ENCODE measurements at regions not wholly inside any gene's neighbourhood (a gene's known extent, or its start where the extent isn't known, plus 50 kb on each side); places are given as distances from the start of the nearest gene placed in this dataset.
"Not testable (repeated sequence)": the region's sequence is repeated elsewhere in the genome, so short reads cannot be mapped to it uniquely, and the experiment has no call there.

DNA sequence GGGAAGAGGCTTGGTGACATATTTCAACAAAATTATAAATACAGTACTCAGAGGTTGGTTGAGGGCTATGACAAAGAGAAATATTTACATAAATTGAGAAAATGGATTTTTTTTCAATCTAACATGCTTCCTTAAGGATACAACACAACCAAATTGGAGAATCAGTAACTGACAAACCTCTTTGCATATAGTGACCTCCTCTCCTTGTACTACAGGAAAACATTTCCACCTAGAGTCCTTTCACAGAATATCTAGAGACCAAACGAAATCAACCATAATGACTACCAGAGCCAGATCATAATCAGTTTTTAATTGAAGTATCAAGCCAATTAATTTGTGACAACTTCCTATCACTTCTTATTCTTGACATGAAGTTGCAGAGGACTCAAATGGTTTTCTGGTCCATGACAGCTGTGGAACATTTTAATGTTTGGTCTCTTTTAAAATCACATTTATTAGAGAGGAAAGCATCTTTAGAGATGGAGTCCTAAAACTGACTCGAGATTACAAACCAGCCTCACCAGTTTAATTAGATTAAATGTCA is 1636.5 kb upstream of the C9orf72 start:
- DNase-seq = peak; percentile 36

DNA sequence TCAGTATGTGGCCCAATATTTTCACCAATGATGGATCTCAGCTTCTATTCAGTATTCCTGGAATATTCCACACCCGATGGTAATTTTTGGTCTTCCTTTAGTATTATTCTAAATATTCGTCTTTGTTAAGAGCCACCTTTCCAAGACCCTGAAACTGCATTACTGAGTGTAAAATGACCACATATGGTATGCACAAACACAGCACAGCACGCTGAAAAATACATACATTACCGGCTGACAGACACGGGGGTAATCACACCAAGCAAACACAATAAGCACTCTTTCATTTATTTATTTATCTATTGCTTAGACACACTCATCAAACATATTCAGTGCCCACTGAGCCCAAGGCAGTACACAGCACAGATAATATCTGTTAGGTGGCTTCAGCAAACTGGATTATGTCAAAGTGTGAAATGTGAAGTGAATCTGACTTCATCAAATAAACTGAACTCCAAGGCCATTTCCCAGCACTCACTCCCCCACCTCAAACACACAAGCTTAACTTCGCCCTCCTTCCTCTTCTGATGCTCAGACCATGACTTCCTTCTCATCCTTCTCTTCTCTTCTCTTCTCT is 1637.8 kb upstream of the C9orf72 start:
- peak; percentile 90 for DNase-seq

DNA sequence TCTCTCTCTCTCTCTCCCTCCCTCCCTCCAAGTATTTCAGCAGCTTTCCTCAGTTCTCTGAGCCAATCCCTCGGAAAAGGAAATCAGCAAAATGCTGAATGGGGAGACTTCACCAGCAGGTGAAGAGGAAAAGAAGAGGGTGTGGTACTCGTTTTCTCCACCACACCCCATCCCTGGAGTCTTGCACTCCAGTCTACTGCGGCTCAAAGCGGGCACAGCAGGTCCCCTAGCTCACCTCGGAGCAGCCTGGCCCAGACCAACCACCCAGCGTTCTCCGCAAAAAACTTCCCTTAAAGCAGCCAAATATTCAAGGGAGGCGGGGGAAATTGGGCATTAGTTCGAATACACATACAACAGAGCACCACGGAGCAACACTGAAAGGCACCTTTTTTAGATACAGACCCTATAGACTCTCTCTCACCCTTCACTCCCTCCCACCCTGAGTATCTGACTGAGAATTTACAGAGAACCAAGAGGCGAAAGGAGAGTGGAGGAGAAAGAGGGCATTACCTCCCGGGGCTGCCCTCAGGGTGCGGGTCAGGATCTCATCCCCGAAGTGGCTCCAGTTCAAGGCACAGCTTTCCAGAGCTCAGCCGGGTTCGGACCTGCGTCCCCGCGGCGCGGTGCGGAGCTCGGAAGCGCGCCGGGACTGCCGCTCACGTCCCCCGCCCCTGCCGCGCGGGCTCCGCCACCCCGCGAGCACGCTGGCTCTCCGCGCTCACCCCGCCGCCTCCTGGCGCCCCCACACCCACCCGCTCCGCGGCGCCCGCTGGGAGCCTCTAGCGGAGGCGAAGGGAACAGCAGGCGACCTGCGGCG is 1638.5 kb upstream of the C9orf72 start:
- peak; percentile 90 for DNase-seq

- DNase-seq = peak; percentile 56
Measured at GRCh38 chr9:29212397-29213387, 1639.4 kb upstream of the C9orf72 start.

DNA sequence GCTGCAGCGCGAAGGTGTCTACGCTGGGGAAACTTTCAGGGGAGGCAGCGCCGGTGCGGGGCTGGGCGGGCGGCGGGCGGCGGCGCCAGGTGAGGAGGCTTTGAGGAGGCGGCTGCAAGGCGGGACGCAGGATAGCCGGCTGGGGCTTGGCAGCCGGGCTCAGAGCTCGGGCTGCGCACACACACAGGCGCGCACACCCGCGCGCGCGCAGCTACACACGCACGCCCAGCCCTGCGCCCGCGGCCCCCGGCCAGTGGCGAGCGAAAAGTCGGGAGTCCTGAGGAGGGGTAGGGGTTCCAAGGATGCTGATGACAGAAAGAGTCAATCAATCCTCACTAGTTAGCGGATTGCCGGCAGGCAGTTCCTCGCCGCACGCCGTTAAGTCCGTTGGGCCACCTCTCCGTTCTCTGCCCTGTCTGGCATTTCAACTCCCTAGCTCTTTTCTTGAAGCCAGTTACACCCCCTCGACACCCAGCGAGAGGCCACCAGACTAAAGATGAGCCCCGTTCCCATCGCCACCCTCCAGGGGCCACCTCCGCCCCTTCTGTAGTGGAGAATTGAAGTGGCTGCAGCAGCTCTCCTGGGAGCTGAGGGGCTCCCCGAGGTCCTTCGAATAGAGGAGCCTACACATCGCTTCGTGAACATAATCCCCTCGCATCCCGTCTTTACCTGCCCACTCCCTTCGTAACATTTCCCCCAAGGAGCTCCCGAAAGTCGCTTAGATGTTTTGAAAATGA is 1640.3 kb upstream of the C9orf72 start, which contains the start of gene LINGO2:
Gene LINGO2, minus strand, starts transcription at position 185 of the 737 bp plus-strand sequence.
- peak; percentile 88 for DNase-seq

DNA sequence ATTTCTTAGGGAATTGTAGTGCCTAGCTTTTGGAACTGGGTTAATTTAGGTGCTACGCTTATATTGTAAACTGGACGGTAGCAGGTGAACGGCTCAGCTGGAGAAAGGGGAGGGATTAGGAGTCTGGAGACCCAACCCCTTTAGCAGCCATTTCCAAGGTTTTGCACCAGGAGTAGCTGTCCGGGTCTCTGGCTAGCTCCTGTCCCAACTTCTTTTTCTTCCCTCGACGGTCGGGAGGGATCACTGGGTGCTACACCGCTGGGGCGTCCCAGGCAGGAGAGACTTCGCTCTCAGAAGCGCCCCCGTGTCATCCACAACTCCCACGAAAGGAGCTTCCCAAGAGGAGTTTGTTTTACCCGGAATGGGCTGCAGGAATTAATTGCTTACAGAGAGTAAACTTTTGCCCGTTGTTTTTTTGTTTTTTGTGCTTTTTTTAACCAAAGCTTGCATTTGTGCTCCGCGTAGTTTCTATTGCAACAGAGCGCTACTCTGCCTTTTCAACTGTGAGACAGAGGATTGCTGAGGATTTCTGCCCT is 1640.9 kb upstream of the C9orf72 start:
- DNase-seq = peak; percentile 88

- DNase-seq = peak; percentile 51
Measured at GRCh38 chr9:29214690-29215253, 1641.5 kb upstream of the C9orf72 start.

GRCh38 chr9:29217966-29218365 is 1644.7 kb upstream of the C9orf72 start:
- DNase-seq = no peak

GRCh38 chr9:29220596-29221251 is 1647.4 kb upstream of the C9orf72 start:
- DNase-seq = no peak

DNA sequence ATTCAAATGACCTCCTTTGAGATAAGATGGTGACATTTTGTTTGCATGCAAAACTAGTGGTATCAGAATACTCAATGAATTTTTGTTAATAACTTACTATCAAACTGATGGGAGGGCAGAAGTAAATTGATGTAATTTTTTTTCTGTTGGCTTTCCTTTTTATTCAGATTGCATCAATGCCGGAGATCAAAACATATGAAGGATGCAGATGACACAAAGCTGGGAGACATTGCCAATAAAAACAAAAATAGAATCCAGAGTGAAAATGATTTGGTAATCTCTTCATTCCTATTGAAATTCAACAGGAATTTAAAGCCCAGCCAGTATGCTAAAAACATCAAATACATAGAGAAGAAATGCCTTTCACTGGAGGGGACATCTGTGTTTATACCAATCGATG is 1655.3 kb upstream of the C9orf72 start:
- DNase-seq = no peak

DNA sequence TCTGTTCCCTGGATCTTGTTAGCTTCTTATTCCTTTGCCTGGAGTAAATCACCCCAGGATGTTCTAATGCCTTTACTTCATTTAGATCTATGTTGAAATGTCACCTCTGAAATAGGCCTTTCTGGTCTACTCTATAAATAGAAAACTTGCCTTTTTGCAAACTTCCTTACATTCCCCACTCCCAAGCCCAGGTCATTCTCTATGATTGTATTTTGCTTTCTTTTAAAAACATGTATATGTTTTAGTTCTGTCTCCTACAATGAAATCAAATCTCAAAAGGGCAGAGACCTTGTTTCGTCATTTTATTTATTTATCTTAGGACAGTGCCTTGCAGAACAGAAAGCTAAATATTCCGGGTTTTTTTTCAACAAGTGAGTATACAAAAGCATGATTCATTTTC is 1657.7 kb upstream of the C9orf72 start:
- DNase-seq = no peak

DNA sequence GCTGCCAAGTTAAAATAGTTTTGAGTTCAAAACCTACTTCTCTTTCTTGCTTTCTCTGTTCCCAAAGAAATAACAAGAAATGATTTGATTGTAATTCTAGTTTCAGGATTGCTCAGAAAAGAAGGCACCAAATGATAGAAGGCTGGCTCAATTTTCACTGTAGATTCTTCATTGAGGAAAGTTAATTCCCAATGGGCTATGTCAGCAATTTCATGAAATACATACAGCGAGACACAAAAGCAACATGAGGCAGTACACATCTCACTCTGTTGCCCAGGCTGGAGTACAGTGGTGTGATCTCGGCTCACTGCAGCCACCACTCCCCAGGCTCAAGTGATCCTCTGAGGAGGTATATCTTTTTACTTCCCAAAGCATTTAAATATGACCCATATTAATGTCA is 1659.9 kb upstream of the C9orf72 start:
- DNase-seq = no peak

- no peak for DNase-seq
Measured at GRCh38 chr9:29241320-29241719, 1668.0 kb upstream of the C9orf72 start.

- DNase-seq = no peak
Measured at GRCh38 chr9:29245351-29245750, 1672.1 kb upstream of the C9orf72 start.

DNA sequence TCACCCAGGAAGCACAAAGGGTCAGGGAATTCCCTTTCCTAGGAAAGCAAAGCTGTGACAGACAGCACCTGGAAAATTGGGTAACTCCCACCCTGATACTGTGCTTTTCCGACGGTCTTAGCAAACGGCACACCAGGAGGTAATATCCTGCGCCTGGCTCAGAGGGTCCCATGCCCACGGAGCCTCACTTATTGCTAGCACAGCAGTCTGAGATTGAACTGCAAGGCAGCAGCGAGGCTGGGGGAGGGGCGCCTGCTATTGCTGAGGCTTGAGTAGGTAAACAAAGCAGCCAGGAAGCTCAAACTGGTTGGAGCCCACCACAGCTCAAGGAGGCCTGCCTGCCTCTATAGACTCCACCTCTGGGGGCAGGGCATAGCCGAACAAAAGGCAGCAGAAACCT is 1697.1 kb upstream of the C9orf72 start:
- not testable (repeated sequence) for DNase-seq

- no peak for DNase-seq
Measured at GRCh38 chr9:29282121-29282520, 1708.8 kb upstream of the C9orf72 start.

- DNase-seq = no peak
Measured at GRCh38 chr9:29285818-29286217, 1712.5 kb upstream of the C9orf72 start.

DNA sequence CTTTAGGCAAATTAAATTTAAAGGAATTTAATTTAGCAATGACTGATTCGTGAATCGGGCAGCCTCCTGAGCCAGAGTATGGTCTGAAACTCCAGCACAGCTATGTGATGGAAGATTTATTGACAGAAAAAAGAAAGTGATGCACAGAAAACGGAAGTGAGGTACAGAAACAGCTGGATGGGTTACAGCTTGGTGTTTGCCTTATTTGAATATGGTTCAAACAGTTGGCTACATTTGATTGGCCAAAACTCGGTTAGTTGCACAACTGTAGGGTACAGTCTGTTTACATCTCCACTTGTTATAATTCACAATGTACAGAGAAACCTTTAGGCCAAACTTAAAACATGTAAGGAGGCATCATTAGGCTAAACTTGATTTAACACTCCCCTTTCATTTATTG is 1716.1 kb upstream of the C9orf72 start:
- no peak for DNase-seq

DNA sequence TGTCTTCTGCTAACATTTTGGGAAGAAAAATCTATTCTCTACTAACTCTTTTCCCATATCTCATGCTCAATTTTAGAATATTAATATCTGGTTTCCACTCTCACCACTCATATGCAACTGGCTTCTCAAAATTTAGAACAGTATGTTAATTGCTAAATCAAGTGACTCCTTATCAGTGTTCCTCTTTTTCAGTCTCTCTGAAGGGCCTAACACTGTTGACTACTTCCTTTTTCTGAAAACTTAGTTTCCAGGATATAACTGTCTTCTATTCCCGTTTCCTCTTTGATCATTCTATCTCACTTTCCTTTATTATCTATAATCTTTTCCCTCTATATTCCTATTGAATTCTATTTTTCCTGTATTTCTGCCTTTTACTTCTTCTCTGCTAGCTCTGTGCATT is 1717.2 kb upstream of the C9orf72 start:
- DNase-seq = no peak

DNA sequence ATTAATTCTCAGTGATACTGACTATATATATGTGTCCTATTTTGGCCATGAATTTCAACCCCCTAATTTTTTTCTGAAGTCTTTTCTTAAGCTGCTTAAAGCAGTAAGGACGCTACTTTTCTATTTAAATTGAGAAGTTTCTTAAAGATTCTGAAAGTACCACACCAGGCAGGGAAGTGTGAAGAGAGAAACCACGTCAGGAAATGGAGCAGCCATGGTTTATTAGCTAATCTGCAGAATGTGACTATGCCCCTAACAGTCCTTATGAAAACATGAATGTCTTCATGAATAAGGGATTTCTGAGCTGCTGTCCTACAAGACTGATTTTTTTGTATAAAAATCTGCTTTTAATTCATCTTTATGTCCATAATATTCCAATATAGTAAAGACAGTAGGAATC is 1724.3 kb upstream of the C9orf72 start:
- DNase-seq = no peak

DNA sequence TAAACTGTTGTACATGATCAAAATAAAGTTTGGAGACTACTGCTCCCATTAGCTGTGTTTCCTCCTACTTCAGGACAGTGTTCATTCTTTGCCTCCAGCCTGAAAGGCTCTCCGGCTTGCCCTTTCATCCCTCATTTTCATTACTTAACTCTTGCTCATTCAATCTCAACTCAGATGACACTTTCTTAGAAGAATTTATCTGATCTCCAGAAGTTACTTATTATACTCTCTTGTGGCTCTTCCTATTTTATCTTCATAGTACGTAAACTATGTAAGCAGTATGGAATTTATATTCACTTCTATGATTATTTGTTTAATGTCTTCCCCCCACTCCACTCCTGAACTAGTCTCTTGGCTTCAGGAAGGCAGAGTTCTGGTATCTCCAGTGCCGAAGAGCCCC is 1737.9 kb upstream of the C9orf72 start:
- DNase-seq = no peak
